Panc1 (cell line): ENCODE measurements at regions not wholly inside any gene's neighbourhood (a gene's known extent, or its start where the extent isn't known, plus 50 kb on each side); places are given as distances from the start of the nearest gene placed in this dataset.

Experiments used
- CTCF ChIP-seq: fragments of 450-650 bp; IDR thresholded peaks from 2 replicates; pipeline ENCODE4 v1.5.1; 2017; ENCODE audit warnings: mild to moderate bottlenecking
- POLR2AphosphoS5 ChIP-seq: IDR thresholded peaks from 2 replicates; pipeline ENCODE4 v1.6.1; 2012; ENCODE audit warnings: mild to moderate bottlenecking, low read depth, low read length, moderate library complexity
- REST ChIP-seq, 2 experiments: IDR thresholded peaks; 2 replicates each; pipeline ENCODE4 v1.6.1; 2011 to 2012; ENCODE audit warnings: low read depth in 2 of 2, control low read depth in 1 of 2, low read length in 1 of 2, mild to moderate bottlenecking in 1 of 2, moderate library complexity in 1 of 2; ENCODE audit not compliant: insufficient read depth in 1 of 2

DNA sequence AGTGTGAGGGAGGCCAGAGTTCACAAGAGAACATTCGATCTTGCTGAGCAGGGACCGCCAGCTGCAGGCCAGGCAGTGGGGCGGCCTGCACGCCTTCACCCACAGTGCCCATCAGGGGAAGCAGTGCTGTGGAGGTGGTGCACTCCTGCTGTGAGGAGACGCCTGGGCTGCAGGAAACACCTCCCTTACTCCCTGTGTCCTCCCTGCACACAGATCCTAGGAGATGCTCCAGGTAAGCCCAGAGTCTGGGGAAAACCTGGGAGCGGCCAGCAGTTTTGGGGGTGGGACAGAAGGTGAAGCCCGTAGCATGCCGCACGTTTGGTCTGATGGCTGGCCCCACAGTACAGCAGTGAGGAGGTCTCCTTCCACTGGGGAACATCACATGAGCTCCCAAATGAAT, 180.8 kb upstream of the RAB6C start:
- TF ChIP-seq CTCF (no peak), POLR2AphosphoS5 (no peak), REST (IDR thresholded peaks at IDR 0.05; ENCODE audit: insufficient read depth in 1 of 2, low read depth in 2 of 2, low read length in 1 of 2) (no peak)
